Type B pancreatic cell (in vitro differentiated cells): ENCODE measurements at regions not wholly inside any gene's neighbourhood (a gene's known extent, or its start where the extent isn't known, plus 50 kb on each side); places are given as distances from the start of the nearest gene placed in this dataset.

Source experiments
- DNase-seq: peaks from one replicate; pipeline ENCODE4 v3.0.0; 2021; ENCODE audit warnings: mixed read lengths; ENCODE audit not compliant: unreplicated experiment; ENCODE audit errors: extremely low spot score
- H3K27ac Mint-ChIP-seq: 2 replicates; pipeline ENCODE4 v1.8.0; 2021; ENCODE audit warnings: mild to moderate bottlenecking, mixed read lengths
- H3K27me3 Mint-ChIP-seq: 2 replicates; pipeline ENCODE4 v1.8.0; 2021; ENCODE audit warnings: mixed read lengths
- H3K36me3 Mint-ChIP-seq: 2 replicates; pipeline ENCODE4 v1.8.0; 2021; ENCODE audit warnings: mixed read lengths
- H3K4me1 Mint-ChIP-seq: one replicate; pipeline ENCODE4 v1.8.0; 2021; ENCODE audit warnings: mixed read lengths; ENCODE audit not compliant: unreplicated experiment
- H3K4me3 Mint-ChIP-seq: 2 replicates; pipeline ENCODE4 v1.8.0; 2021; ENCODE audit warnings: mild to moderate bottlenecking, mixed read lengths
- H3K9me3 Mint-ChIP-seq: 2 replicates; pipeline ENCODE4 v1.8.0; 2021; ENCODE audit warnings: mixed read lengths
- TF ChIP-seq, protein P1 (sequence below): fragments of 200-600 bp; sonication (generic); conservative IDR thresholded peaks from 2 replicates; pipeline ENCODE4 v1.5.0; 2021; ENCODE audit warnings: antibody characterized with exemption, mild to moderate bottlenecking

DNA sequence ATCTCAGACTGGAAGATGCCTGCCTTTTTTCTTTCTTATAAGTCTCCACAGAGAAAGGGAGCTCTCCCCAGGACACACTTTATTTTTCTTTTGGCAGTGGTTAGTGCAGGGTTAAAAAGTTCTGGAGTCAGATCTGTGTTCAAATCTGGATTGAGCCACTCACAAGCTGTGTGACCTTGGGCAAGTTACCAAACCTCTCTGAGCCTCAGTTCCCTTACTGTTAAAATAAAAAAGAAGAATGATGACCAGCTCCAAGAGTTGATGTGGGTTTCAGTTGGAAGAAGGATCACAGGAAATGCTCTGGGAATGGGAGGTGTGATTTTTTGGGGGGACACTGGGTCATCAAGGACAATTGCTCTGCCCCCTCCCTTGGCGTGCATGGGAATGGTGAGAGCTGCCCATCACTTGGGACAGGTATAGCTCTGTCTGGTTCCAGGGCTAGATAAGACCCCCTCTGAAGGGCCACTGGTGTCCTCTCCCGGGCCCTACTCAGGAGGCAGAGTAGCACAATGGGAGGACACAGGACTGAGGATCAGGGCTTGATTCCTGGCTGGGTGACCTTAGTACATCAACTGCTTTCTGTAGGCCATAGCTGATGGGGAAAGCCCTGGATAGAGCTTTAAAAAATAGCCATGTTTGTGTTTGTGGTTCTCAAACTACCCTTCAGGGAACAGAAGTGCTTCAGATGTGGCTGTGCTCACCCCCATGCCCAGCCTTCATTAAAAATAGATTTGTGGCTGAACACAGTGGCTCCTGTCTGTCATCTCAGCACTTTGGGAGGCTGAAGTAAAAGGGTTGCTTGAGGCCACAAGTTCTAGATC is 228.3 kb downstream of the MIAT start:
- Mint-ChIP-seq H3K4me3 (no peak overlapping the region), H3K27me3 (peaks cover 4% of the 10 kb centered on the region), H3K4me1 (peaks cover 17% of the 10 kb centered on the region), H3K27ac (no peak overlapping the region), H3K9me3 (no peaks in the 10 kb centered on the region), H3K36me3 (no peaks in the 10 kb centered on the region)
- TF ChIP-seq, protein P1, sequence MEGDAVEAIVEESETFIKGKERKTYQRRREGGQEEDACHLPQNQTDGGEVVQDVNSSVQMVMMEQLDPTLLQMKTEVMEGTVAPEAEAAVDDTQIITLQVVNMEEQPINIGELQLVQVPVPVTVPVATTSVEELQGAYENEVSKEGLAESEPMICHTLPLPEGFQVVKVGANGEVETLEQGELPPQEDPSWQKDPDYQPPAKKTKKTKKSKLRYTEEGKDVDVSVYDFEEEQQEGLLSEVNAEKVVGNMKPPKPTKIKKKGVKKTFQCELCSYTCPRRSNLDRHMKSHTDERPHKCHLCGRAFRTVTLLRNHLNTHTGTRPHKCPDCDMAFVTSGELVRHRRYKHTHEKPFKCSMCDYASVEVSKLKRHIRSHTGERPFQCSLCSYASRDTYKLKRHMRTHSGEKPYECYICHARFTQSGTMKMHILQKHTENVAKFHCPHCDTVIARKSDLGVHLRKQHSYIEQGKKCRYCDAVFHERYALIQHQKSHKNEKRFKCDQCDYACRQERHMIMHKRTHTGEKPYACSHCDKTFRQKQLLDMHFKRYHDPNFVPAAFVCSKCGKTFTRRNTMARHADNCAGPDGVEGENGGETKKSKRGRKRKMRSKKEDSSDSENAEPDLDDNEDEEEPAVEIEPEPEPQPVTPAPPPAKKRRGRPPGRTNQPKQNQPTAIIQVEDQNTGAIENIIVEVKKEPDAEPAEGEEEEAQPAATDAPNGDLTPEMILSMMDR = no peak
- DNase-seq = no peak

DNA sequence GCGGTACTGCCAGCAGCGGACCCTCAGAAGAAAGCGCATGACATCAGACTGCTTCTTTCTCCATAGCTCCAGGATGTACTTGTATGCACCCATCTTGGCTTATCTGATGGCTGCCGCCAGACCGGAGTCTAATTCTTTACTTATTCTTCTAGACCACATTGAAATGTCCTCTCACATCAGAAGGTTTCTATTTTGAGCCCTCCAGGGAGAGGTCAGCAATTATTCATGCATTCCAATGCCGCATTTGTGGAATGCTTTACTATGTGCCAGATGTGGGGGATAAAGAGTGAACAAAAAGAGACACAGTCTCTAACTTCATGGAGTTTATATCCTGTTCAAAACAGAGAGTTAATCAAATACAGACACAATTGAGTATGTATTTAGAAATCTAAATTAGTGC is 230.1 kb downstream of the MIAT start:
- Mint-ChIP-seq H3K9me3 (no peaks in the 10 kb centered on the region), H3K4me3 (peak overlapping the region; percentile 15), H3K27me3 (peaks cover 14% of the 10 kb centered on the region), H3K36me3 (no peaks in the 10 kb centered on the region), H3K27ac (peak overlapping the region; percentile 35), H3K4me1 (peaks cover 23% of the 10 kb centered on the region)
- TF ChIP-seq, protein P1 = no peak
- DNase-seq = no peak

DNA sequence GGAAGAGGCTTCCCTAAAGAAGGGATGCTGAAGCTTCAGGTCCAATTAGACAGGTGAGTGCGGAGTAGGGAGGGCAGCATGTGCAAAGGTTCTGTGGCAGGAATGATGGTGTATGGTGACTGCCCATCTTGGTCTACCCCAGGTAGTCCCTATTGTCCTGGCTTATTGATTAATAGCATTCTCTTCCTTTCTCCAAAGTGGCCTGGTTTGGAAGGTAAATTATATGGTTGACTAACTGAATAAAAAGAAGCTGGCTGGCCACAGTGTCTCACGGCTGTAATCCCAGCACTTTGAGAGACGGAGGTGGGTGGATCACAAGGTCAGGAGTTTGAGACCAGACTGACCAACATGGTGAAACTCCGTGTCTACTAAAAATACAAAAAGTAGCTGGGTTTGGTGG is 230.5 kb downstream of the MIAT start:
- H3K4me3 Mint-ChIP-seq = peak overlapping the region; percentile 15
- H3K36me3 Mint-ChIP-seq = no peaks in the 10 kb centered on the region
- H3K9me3 Mint-ChIP-seq = no peaks in the 10 kb centered on the region
- DNase-seq = no peak
- peak overlapping the region; percentile 35 for H3K27ac Mint-ChIP-seq
- H3K4me1 Mint-ChIP-seq = peaks cover 24% of the 10 kb centered on the region
- TF ChIP-seq, protein P1 = no peak
- peaks cover 19% of the 10 kb centered on the region for H3K27me3 Mint-ChIP-seq

DNA sequence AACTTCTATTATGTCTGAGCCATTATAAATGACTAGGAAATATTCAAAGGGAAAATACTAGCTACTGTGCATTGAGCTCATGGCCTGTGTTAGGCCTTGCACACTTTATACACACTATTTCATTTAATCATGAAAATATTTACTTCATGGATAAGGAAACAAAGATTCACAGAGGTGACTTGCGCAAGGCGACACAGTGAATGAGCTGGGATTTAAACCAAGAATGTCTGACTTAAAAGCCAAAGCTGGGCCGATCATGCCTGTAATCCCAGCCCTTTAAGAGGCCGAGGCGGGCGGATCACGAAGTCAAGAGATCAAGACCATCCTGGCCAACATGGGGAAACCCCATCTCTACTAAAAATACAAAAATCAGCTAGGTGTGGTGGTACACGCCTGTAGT is 231.5 kb downstream of the MIAT start:
- Mint-ChIP-seq H3K36me3 (no peaks in the 10 kb centered on the region), H3K4me3 (no peak overlapping the region), H3K27me3 (peaks cover 29% of the 10 kb centered on the region), H3K27ac (no peak overlapping the region), H3K9me3 (no peaks in the 10 kb centered on the region), H3K4me1 (peaks cover 34% of the 10 kb centered on the region)
- TF ChIP-seq, protein P1 = no peak
- no peak for DNase-seq

DNA sequence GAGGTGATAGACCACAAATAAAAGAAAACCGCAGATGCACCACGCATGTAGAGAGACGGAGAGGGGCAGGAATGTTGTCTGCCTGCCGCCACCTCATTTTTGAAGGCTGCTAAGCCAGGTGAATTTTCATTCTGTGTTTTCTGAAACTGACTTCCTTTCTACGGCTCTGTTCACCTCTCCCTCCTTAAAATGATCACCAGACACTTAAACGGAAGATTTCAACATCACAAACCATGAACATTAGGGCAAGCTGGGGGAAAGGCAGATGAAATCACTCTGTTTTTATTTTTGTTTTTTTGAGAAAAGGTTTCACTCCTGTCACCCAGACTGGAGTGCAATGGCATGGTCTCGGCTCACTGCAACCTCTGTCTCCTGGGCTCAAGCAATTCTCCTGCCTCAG is 232.4 kb downstream of the MIAT start:
- Mint-ChIP-seq H3K36me3 (no peaks in the 10 kb centered on the region), H3K4me1 (peaks cover 40% of the 10 kb centered on the region), H3K9me3 (no peaks in the 10 kb centered on the region), H3K27me3 (peaks cover 29% of the 10 kb centered on the region), H3K27ac (no peak overlapping the region), H3K4me3 (no peak overlapping the region)
- DNase-seq = no peak
- TF ChIP-seq, protein P1 = no peak
